HepG2 (cell line): ENCODE measurements at regions not wholly inside any gene's neighbourhood (a gene's known extent, or its start where the extent isn't known, plus 50 kb on each side); places are given as distances from the start of the nearest gene placed in this dataset.
A peak's percentile ranks its signal among the peaks of the same experiment; 100 is the strongest.

Experiments used
- ATAC-seq: fragments of 200-7000 bp; cut with Tn5 transposase; 3 replicates; pipeline ENCODE4 v1.9.1; 2020; ENCODE audit warnings: mild to moderate bottlenecking, moderate library complexity
- BruUV-seq: library from RNA; stranded (reverse); fragments of 400-500 nt; replicated peaks from 2 replicates; lab custom pipeline; 2021; lab: Mats Ljungman, UMichigan
- CTCF ChIA-PET: fragments of 300-600 bp; formaldehyde crosslinking; extraction: SDS; loops from one replicate; lab custom pipeline; 2021; ENCODE audit warnings: low total read pairs, inconsistent platforms, low intra/inter-chr PET ratio; lab: Yijun Ruan, JAX
- POLR2A ChIA-PET: fragments of 350-600 bp; sonication (Branson Sonifier 250); formaldehyde crosslinking; loops from one replicate; lab custom pipeline; 2020; ENCODE audit warnings: antibody characterized with exemption, inconsistent platforms; lab: Yijun Ruan, JAX
- DNase-seq: peaks from one replicate; pipeline ENCODE4 v3.0.0-alpha.2; 2015; ENCODE audit warnings: low spot score
- FAIRE-seq: peaks from 3 replicates; lab custom pipeline; 2011; peaks lifted over from hg19 to GRCh38; lab: Jason Lieb, UNC
- H2AFZ ChIP-seq: one replicate; pipeline ENCODE4 v1.6.1; 2011; ENCODE audit warnings: low read length, inconsistent platforms
- H3K27ac ChIP-seq: fragments of 300-600 bp; 3 replicates; pipeline ENCODE4 v1.8.0; 2011; ENCODE audit warnings: mixed run types, mild to moderate bottlenecking, mixed read lengths, low read length, inconsistent platforms; ENCODE audit not compliant: insufficient read depth; ENCODE audit errors: extremely low read length
- H3K27me3 ChIP-seq, 2 experiments: fragments of 200-600 bp in 1 of 2; 2 replicates in 1 of 2; 3 replicates in 1 of 2; pipeline versions ENCODE4 v1.6.0 to v1.8.0; 2011; ENCODE audit warnings: low read length in 2 of 2, mild to moderate bottlenecking in 2 of 2, moderate library complexity in 2 of 2, inconsistent platforms in 1 of 2; ENCODE audit not compliant: insufficient read depth in 2 of 2, control insufficient read depth in 1 of 2
- H3K36me3 ChIP-seq, 2 experiments: fragments of 200-600 bp in 1 of 2; replicated peaks in 1 of 2; 2 replicates in 1 of 2; 3 replicates in 1 of 2; pipeline versions ENCODE4 v1.5.1 to v1.8.0; 2011; ENCODE audit warnings: low read length in 2 of 2, inconsistent platforms in 1 of 2; ENCODE audit not compliant: insufficient read depth in 2 of 2, control insufficient read depth in 1 of 2
- H3K4me1 ChIP-seq: 2 replicates; pipeline ENCODE4 v1.5.1; 2012; ENCODE audit warnings: low read length, inconsistent platforms; ENCODE audit not compliant: insufficient read depth
- H3K4me2 ChIP-seq: 2 replicates; pipeline ENCODE4 v1.6.0; 2011; ENCODE audit warnings: low read depth, low read length, inconsistent platforms
- H3K4me3 ChIP-seq, 3 experiments: fragments of 200-600 bp in 1 of 3; sonication (generic), shearing (Covaris generic) in 1 of 3; replicated peaks in 1 of 3; 2 replicates each; pipeline ENCODE4 v1.5.1; 2011 to 2016; ENCODE audit warnings: low read length in 3 of 3, inconsistent platforms in 2 of 3, low read depth in 2 of 3, mild to moderate bottlenecking in 2 of 3, control low read depth in 1 of 3, mixed read lengths in 1 of 3; ENCODE audit not compliant: insufficient read depth in 1 of 3
- H3K79me2 ChIP-seq: one replicate; pipeline ENCODE4 v1.6.1; 2011; ENCODE audit warnings: low read length, inconsistent platforms; ENCODE audit not compliant: insufficient read depth
- H3K9ac ChIP-seq: 2 replicates; pipeline ENCODE4 v1.6.0; 2011; ENCODE audit warnings: mild to moderate bottlenecking, low read depth, low read length, inconsistent platforms; ENCODE audit not compliant: insufficient read depth
- H3K9me3 ChIP-seq: 2 replicates; pipeline ENCODE4 v1.5.1; 2012; ENCODE audit warnings: mild to moderate bottlenecking, low read length
- H4K20me1 ChIP-seq: 2 replicates; pipeline ENCODE4 v1.6.0; 2011; ENCODE audit warnings: inconsistent platforms, mild to moderate bottlenecking, low read length, moderate library complexity; ENCODE audit not compliant: insufficient read depth
- HNF4A ChIP-seq: sonication (generic); formaldehyde crosslinking; IDR thresholded peaks from 2 replicates; pipeline ENCODE4 v1.4.0; 2020; ENCODE audit warnings: missing genetic modification reagents
- SPEN ChIP-seq: sonication (generic); formaldehyde crosslinking; IDR thresholded peaks from 2 replicates; pipeline ENCODE4 v1.5.1; 2020; ENCODE audit warnings: low read depth, mild to moderate bottlenecking, missing genetic modification reagents
- ZNF292 ChIP-seq: sonication (generic); formaldehyde crosslinking; IDR thresholded peaks from 2 replicates; pipeline ENCODE4 v1.8.1; 2022; ENCODE audit warnings: mild to moderate bottlenecking, low read depth, missing genetic modification reagents, borderline replicate concordance
- ZNF317 ChIP-seq: sonication (generic); formaldehyde crosslinking; IDR thresholded peaks from 2 replicates; pipeline ENCODE4 v1.5.0; 2020; ENCODE audit warnings: mild to moderate bottlenecking, missing genetic modification reagents
- ZNF34 ChIP-seq: sonication (generic); formaldehyde crosslinking; IDR thresholded peaks from 2 replicates; pipeline ENCODE4 v1.4.0; 2020; ENCODE audit warnings: mild to moderate bottlenecking, missing genetic modification reagents, borderline replicate concordance
- ZNF557 ChIP-seq: sonication (generic); formaldehyde crosslinking; IDR thresholded peaks from 2 replicates; pipeline ENCODE4 v1.4.0; 2020; ENCODE audit warnings: missing genetic modification reagents
- WGBS: methylation state at CpG from one replicate; pipeline ENCODE4 v1.1.6; 2017; ENCODE audit warnings: low lambda C conversion rate; 5-methylcytosine and 5-hydroxymethylcytosine counted together
- in situ Hi-C: cut with HindIII; loops from 2 replicates; pipeline ENCODE4 v1.10.0; 2017; ENCODE audit warnings: low pct_unique_long_range_greater_than_20kb; ENCODE audit not compliant: extremely low pct_ligation_motif_present
- intact Hi-C: fragments of 100-400 bp; cut with micrococcal nuclease; formaldehyde crosslinking; loops from one replicate; pipeline ENCODE4 v1.10.0; 2022; ENCODE audit not compliant: unreplicated experiment
- TF ChIP-seq, protein P1 (sequence below): sonication (generic); formaldehyde crosslinking; IDR thresholded peaks from 2 replicates; pipeline ENCODE4 v1.4.0; 2020; ENCODE audit warnings: mild to moderate bottlenecking, missing genetic modification reagents
- TF ChIP-seq, protein P2 (sequence below): sonication (generic); formaldehyde crosslinking; IDR thresholded peaks from 2 replicates; pipeline ENCODE4 v1.5.1; 2020; ENCODE audit warnings: mild to moderate bottlenecking, missing genetic modification reagents, moderate library complexity
- TF ChIP-seq, protein P3 (sequence below): sonication (generic); formaldehyde crosslinking; IDR thresholded peaks from 2 replicates; pipeline ENCODE4 v1.4.0; 2020; ENCODE audit warnings: mild to moderate bottlenecking, missing genetic modification reagents
- TF ChIP-seq, protein P4 (sequence below): IDR thresholded peaks from 2 replicates; pipeline ENCODE4 v1.4.0; 2020; ENCODE audit warnings: mild to moderate bottlenecking, missing genetic modification reagents

DNA sequence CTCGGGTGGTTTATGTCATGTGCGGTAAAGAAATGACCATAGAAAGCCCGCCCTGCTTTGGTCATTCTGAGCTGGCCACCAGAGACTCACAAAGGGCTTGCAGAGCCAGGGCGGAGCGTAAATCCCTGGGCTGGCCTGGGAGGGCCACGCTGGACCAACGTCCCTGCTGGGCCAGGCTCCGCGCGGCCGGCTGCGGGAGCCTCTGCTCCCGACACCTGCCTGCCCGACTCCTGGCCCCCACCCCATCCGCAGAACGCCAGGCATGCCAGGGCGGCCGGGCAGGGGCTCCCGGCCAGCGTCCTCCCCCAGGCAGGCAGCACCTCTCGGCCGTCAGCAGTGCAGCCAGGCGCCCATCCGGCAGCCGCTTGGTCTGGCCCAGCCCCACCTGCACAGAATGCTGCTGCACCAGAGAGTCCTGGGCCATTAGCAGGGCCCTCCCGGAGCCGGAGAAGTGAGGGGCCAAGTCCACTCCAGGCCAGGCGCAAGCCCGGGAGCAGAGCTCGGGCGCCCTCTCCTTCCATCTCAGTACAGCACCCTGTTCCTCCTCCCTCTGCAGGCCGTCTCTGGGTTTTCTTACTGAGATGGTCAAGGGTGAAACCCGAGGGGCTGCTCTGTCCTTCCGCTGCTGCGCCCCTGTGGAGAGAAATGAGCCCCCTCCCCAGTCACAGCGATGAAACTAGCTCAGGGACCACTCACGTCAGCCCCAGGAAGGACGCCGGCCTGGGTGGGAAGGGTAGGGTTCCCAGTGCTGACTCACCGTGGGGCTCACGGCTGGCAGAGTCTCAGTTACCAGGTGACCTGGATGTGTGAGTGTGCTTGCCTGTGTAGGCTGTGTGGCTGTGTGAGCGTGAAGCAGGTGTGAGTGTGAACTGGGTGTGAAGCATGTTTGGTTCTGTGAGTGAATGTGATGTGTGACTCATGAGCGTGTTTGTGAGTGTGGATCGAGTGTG is 83.3 kb downstream of the PTGR3 start:
- peak; percentile 89 for ATAC-seq
- CTCF ChIA-PET = no interaction called here
- TF ChIP-seq ZNF292 (CRISPR knock-in tag) = 0 out of 2 replicates have a peak, but pooled peaks have one; percentile 24
- TF ChIP-seq, protein P1, sequence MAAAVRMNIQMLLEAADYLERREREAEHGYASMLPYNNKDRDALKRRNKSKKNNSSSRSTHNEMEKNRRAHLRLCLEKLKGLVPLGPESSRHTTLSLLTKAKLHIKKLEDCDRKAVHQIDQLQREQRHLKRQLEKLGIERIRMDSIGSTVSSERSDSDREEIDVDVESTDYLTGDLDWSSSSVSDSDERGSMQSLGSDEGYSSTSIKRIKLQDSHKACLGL (CRISPR knock-in tag) = 0 out of 2 replicates have a peak, but pooled peaks have one; percentile 1
- no peak for TF ChIP-seq ZNF34 (CRISPR knock-in tag)
- TF ChIP-seq, protein P2, sequence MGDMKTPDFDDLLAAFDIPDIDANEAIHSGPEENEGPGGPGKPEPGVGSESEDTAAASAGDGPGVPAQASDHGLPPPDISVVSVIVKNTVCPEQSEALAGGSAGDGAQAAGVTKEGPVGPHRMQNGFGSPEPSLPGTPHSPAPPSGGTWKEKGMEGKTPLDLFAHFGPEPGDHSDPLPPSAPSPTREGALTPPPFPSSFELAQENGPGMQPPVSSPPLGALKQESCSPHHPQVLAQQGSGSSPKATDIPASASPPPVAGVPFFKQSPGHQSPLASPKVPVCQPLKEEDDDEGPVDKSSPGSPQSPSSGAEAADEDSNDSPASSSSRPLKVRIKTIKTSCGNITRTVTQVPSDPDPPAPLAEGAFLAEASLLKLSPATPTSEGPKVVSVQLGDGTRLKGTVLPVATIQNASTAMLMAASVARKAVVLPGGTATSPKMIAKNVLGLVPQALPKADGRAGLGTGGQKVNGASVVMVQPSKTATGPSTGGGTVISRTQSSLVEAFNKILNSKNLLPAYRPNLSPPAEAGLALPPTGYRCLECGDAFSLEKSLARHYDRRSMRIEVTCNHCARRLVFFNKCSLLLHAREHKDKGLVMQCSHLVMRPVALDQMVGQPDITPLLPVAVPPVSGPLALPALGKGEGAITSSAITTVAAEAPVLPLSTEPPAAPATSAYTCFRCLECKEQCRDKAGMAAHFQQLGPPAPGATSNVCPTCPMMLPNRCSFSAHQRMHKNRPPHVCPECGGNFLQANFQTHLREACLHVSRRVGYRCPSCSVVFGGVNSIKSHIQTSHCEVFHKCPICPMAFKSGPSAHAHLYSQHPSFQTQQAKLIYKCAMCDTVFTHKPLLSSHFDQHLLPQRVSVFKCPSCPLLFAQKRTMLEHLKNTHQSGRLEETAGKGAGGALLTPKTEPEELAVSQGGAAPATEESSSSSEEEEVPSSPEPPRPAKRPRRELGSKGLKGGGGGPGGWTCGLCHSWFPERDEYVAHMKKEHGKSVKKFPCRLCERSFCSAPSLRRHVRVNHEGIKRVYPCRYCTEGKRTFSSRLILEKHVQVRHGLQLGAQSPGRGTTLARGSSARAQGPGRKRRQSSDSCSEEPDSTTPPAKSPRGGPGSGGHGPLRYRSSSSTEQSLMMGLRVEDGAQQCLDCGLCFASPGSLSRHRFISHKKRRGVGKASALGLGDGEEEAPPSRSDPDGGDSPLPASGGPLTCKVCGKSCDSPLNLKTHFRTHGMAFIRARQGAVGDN = peak; percentile 72
- TF ChIP-seq, protein P3, sequence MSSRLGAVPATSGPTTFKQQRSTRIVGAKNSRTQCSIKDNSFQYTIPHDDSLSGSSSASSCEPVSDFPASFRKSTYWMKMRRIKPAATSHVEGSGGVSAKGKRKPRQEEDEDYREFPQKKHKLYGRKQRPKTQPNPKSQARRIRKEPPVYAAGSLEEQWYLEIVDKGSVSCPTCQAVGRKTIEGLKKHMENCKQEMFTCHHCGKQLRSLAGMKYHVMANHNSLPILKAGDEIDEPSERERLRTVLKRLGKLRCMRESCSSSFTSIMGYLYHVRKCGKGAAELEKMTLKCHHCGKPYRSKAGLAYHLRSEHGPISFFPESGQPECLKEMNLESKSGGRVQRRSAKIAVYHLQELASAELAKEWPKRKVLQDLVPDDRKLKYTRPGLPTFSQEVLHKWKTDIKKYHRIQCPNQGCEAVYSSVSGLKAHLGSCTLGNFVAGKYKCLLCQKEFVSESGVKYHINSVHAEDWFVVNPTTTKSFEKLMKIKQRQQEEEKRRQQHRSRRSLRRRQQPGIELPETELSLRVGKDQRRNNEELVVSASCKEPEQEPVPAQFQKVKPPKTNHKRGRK (CRISPR knock-in tag) = 0 out of 2 replicates have a peak, but pooled peaks have one; percentile 52
- TF ChIP-seq ZNF557 (CRISPR knock-in tag) = 0 out of 2 replicates have a peak, but pooled peaks have one; percentile 34
- peak; percentile 45 for TF ChIP-seq HNF4A (CRISPR knock-in tag)
- TF ChIP-seq, protein P4, sequence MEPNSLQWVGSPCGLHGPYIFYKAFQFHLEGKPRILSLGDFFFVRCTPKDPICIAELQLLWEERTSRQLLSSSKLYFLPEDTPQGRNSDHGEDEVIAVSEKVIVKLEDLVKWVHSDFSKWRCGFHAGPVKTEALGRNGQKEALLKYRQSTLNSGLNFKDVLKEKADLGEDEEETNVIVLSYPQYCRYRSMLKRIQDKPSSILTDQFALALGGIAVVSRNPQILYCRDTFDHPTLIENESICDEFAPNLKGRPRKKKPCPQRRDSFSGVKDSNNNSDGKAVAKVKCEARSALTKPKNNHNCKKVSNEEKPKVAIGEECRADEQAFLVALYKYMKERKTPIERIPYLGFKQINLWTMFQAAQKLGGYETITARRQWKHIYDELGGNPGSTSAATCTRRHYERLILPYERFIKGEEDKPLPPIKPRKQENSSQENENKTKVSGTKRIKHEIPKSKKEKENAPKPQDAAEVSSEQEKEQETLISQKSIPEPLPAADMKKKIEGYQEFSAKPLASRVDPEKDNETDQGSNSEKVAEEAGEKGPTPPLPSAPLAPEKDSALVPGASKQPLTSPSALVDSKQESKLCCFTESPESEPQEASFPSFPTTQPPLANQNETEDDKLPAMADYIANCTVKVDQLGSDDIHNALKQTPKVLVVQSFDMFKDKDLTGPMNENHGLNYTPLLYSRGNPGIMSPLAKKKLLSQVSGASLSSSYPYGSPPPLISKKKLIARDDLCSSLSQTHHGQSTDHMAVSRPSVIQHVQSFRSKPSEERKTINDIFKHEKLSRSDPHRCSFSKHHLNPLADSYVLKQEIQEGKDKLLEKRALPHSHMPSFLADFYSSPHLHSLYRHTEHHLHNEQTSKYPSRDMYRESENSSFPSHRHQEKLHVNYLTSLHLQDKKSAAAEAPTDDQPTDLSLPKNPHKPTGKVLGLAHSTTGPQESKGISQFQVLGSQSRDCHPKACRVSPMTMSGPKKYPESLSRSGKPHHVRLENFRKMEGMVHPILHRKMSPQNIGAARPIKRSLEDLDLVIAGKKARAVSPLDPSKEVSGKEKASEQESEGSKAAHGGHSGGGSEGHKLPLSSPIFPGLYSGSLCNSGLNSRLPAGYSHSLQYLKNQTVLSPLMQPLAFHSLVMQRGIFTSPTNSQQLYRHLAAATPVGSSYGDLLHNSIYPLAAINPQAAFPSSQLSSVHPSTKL (CRISPR knock-in tag) = 0 out of 2 replicates have a peak, but pooled peaks have one; percentile 8
- 0 out of 2 replicates have a peak, but pooled peaks have one; percentile 19 for TF ChIP-seq ZNF317 (CRISPR knock-in tag)
- peak; percentile 52; the same call in 1 of the 2 replicates for TF ChIP-seq SPEN (CRISPR knock-in tag)

More for the DNA sequence above, 83.3 kb downstream of the PTGR3 start:
- Histone ChIP-seq H3K9me3 (no peaks in the 10 kb centered on the region), H3K9ac (no peak overlapping the region; the same call in 1 of the 2 replicates), H2AFZ (no peak overlapping the region), H3K4me2 (peak overlapping the region; percentile 74), H3K4me3 (peak overlapping the region in 2 of 3 experiments; percentile 31 to 60; a peak in 3 of 6 replicates), H3K27me3 (peaks cover 1 to 25% of the 10 kb centered on the region in 2 experiments; a peak in 2 of 5 replicates), H3K4me1 (peaks cover 31% of the 10 kb centered on the region), H3K79me2 (no peaks in the 10 kb centered on the region), H4K20me1 (no peaks in the 10 kb centered on the region), H3K36me3 (no peaks in the 10 kb centered on the region), H3K27ac (no peak overlapping the region)
- FAIRE-seq (no peak), DNase-seq (peak; percentile 42)
- no TSS peak for BruUV-seq
- 60% methylated on average over 5 of the region's 44 CpGs for WGBS
- POLR2A ChIA-PET = no interaction called here
- intact Hi-C loops (no loop called here), in situ Hi-C loops (no loop called here)
